ENCODE measurements at regions not wholly inside any gene's neighbourhood (a gene's known extent, or its start where the extent isn't known, plus 50 kb on each side); places are given as distances from the start of the nearest gene placed in this dataset.

DNA sequence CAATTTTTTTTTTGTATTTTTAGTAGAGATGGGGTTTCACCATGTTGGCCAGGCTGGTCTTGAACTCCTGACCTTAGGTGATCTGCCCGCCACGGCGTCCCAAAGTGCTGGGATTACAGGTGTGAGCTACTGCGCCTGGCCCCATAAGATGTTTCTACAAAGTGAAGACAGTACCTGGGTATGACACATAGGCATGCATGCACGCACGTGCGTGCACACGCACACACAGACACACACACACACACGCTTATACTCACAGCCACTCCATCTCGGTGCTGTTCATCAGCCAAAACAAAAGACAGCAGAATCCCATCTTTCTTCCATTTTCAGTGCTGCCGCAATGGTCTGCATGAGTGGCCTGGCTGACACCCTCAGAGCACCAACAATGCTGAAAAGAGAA is 63.9 kb downstream of the VCPKMT start:
- POLR2A ChIA-PET = interaction anchor here (1.2 kb wide), 1 partner anchor 40 kb away, joined by 4 read pairs; no protein-coding TSS in a partner anchor
- peaks cover 42% of the 10 kb centered on the region for H3K4me1 Mint-ChIP-seq
- peaks cover 42% of the 10 kb centered on the region for H3K36me3 Mint-ChIP-seq (ENCODE audit: low read depth)
- no peaks in the 10 kb centered on the region for H3K27me3 Mint-ChIP-seq
- no peak for ATAC-seq (ENCODE audit: low read depth)
- H3K27ac Mint-ChIP-seq = no peak overlapping the region
- no peak for DNase-seq
- no peak overlapping the region for H3K4me3 Mint-ChIP-seq
- intact Hi-C loops (cut with micrococcal nuclease) = no loop called here
- TF ChIP-seq CTCF (IDR thresholded peaks at IDR 0.05) = no peak
- H3K9me3 Mint-ChIP-seq = no peaks in the 10 kb centered on the region
- CTCF ChIA-PET = no interaction called here

DNA sequence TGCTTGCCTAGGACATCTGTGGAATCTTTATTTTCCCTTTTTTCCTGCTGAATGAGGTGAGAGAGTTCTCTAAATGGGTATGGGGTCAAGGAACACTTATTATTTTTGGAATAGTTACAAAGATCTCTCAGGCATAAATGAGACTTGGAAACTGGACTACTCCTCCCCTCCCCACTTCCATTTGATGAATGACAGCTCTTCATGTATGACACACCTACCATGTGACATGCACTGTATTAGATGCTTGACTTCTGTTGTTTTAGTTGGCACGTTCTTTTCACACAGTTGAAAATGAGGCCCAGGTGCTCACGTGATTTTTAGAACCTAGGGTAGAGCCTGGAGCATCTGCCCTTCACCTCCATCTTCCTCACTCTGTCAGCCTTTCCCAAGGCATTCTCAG is 62.4 kb downstream of the VCPKMT start:
- no peak for TF ChIP-seq CTCF (IDR thresholded peaks at IDR 0.05)
- ChIA-PET POLR2A (interaction anchor here (1.2 to 2.0 kb wide), 2 partner anchors 32 to 41 kb away, joined by 6 read pairs; no protein-coding TSS in a partner anchor), CTCF (interaction anchor here (0.7 to 0.8 kb wide), 2 partner anchors 50 to 61 kb away, joined by 3 read pairs; no protein-coding TSS in a partner anchor)
- Mint-ChIP-seq H3K27me3 (no peaks in the 10 kb centered on the region), H3K9me3 (no peaks in the 10 kb centered on the region), H3K27ac (no peak overlapping the region), H3K4me1 (peaks cover 35% of the 10 kb centered on the region), H3K36me3 (ENCODE audit: low read depth) (peaks cover 44% of the 10 kb centered on the region), H3K4me3 (no peak overlapping the region)
- intact Hi-C loops (cut with micrococcal nuclease) = no loop called here
- ATAC-seq (ENCODE audit: low read depth) (no peak), DNase-seq (no peak)

DNA sequence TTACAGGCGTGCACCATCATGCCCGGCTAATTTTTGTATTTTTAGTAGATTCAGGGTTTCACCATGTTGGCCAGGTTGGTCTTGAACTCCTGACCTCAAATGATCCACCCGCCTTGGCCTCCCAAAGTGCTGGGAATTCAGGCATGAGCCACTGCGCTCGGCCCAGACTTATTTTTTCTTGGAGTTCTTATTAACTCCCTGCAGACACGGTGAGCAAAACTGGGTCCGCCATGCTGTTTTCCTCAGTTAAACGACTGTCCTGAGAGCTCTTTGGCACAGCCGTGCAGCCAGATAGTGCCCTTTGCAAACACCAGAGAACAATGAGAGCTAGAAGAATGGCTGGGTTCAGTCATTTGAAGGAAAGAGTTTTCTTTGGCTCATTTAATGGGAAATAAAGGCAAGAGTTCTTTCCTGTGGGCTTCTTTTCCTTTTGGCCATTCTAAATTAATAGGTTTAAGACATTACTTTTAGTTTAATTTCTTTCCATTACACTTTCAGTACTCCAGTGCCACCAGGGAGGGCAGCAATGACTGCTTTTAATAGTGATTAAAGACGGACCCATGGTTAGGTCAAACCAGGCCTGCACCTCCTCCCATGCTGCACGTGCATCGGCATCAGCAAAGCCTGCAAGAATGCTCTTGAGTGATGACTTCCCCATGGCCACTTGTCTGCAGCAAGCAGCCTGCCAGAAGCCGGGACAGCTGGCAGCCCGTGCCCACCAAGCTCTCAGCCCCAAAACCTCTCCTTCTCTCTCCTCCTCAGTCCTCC is 60.7 kb downstream of the VCPKMT start:
- Mint-ChIP-seq H3K27me3 (no peaks in the 10 kb centered on the region), H3K9me3 (no peaks in the 10 kb centered on the region), H3K36me3 (ENCODE audit: low read depth) (peaks cover 35% of the 10 kb centered on the region), H3K27ac (peak overlapping the region; percentile 78), H3K4me1 (peaks cover 42% of the 10 kb centered on the region), H3K4me3 (no peak overlapping the region)
- ATAC-seq (ENCODE audit: low read depth) (peak; percentile 90), DNase-seq (no peak)
- CTCF ChIA-PET = interaction anchor here (0.8 to 3.7 kb wide), 6 partner anchors 40 to 203 kb away, joined by 3 to 24 read pairs (median 3); partner anchors contain the start of gene NEMF
- intact Hi-C loops (cut with micrococcal nuclease) = loop anchor here (1.0 kb wide), 1 partner anchor 50 kb away; no protein-coding TSS in a partner anchor
- POLR2A ChIA-PET = interaction anchor here (0.7 to 2.4 kb wide), 11 partner anchors 9 to 193 kb away, joined by 3 to 11 read pairs (median 5); partner anchors contain the start of gene ARF6
- TF ChIP-seq CTCF (IDR thresholded peaks at IDR 0.05) = no peak

DNA sequence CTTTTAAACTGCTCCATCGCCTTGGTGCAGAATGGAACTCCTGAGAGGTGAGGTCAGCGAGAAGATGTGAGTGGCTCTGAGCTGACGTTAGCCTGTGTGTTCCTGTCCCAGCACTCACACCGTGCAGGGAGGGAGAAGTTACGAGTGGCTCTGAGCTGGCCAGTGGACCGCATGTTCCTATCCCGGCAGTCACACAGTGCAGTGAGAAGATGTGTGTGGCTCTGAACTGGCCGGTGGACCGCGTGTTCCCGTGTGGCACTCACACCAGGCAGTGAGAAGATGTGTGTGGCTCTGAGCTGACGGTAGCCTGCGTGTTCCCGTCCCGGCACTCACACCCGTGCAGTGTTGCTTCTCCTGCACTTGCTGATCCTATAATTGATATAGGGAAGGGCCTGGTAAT is 59.9 kb downstream of the VCPKMT start:
- ChIA-PET POLR2A (interaction anchor here (0.6 to 2.4 kb wide), 8 partner anchors 8 to 194 kb away, joined by 3 to 11 read pairs (median 5); partner anchors contain the start of gene ARF6), CTCF (interaction anchor here (0.9 to 3.7 kb wide), 4 partner anchors 39 to 204 kb away, joined by 3 to 24 read pairs (median 3); partner anchors contain the start of gene NEMF)
- Mint-ChIP-seq H3K4me3 (no peak overlapping the region), H3K27me3 (no peaks in the 10 kb centered on the region), H3K27ac (no peak overlapping the region), H3K36me3 (ENCODE audit: low read depth) (peaks cover 31% of the 10 kb centered on the region), H3K9me3 (no peaks in the 10 kb centered on the region), H3K4me1 (peaks cover 50% of the 10 kb centered on the region)
- intact Hi-C loops (cut with micrococcal nuclease) = loop anchor here (1.0 kb wide), 1 partner anchor 49 kb away; no protein-coding TSS in a partner anchor
- DNase-seq = no peak
- TF ChIP-seq CTCF (IDR thresholded peaks at IDR 0.05) = no peak
- no peak for ATAC-seq (ENCODE audit: low read depth)

GRCh38 chr14:50057331-50057730 is 59.0 kb downstream of the VCPKMT start:
- H3K36me3 Mint-ChIP-seq (ENCODE audit: low read depth) = peaks cover 24% of the 10 kb centered on the region
- H3K4me1 Mint-ChIP-seq = peaks cover 59% of the 10 kb centered on the region
- DNase-seq (no peak), ATAC-seq (ENCODE audit: low read depth) (no peak)
- H3K27ac Mint-ChIP-seq = peak overlapping the region; percentile 13
- no peaks in the 10 kb centered on the region for H3K9me3 Mint-ChIP-seq
- H3K27me3 Mint-ChIP-seq = no peaks in the 10 kb centered on the region
- ChIA-PET POLR2A (interaction anchor here (1.4 to 2.0 kb wide), 3 partner anchors 11 to 165 kb away, joined by 3 to 7 read pairs (median 7); partner anchors contain the start of gene ARF6), CTCF (interaction anchor here (0.5 to 3.7 kb wide), 3 partner anchors 46 to 193 kb away, joined by 3 to 24 read pairs (median 3); no protein-coding TSS in a partner anchor)
- no peak overlapping the region for H3K4me3 Mint-ChIP-seq
- TF ChIP-seq CTCF (IDR thresholded peaks at IDR 0.05) = no peak
- intact Hi-C loops (cut with micrococcal nuclease) = no loop called here
